ENCODE measurements at regions not wholly inside any gene's neighbourhood (a gene's known extent, or its start where the extent isn't known, plus 50 kb on each side); places are given as distances from the start of the nearest gene placed in this dataset.

GRCh38 chr13:44068737-44069136 is 189.0 kb downstream of the LACC1 start:
- no peaks in the 10 kb centered on the region for H4K20me1 ChIP-seq (ENCODE audit: control insufficient read depth, insufficient read depth, insufficient read length)
- no peak overlapping the region for H2BK12ac ChIP-seq (ENCODE audit: insufficient read length, low read depth, low read length)
- no peak overlapping the region for H3K4ac ChIP-seq (ENCODE audit: low read depth, low read length)
- no peak overlapping the region for H3K23ac ChIP-seq (ENCODE audit: insufficient read length, low read depth, low read length)
- no peak overlapping the region for H3K56ac ChIP-seq (ENCODE audit: insufficient read length, low read depth, low read length)
- no peak overlapping the region for H3K27ac ChIP-seq (ENCODE audit: insufficient read length, low read depth, low read length)
- Mint-ChIP-seq H3K9me3 (peaks cover 26 to 32% of the 10 kb centered on the region in 2 experiments), H3K36me3 (ENCODE audit: insufficient read depth in 1 of 3, low read depth in 3 of 3) (peaks cover 12 to 42% (median 16%) of the 10 kb centered on the region in 3 experiments), H3K27ac (no peak overlapping the region), H3K27me3 (ENCODE audit: low read depth) (peaks cover 3% of the 10 kb centered on the region), H3K4me1 (peaks cover 18 to 20% of the 10 kb centered on the region in 2 experiments), H3K4me3 (no peak overlapping the region)
- no peak overlapping the region for H3K4me2 ChIP-seq (ENCODE audit: insufficient read depth, insufficient read length, low read length)
- H2BK5ac ChIP-seq (ENCODE audit: insufficient read length, low read length), result no peak overlapping the region
- no peaks in the 10 kb centered on the region for H3K4me1 ChIP-seq (ENCODE audit: insufficient read depth, low read length)
- no peak overlapping the region for H4K8ac ChIP-seq (replicated peaks; ENCODE audit: insufficient read length, low read depth, low read length)
- DNase-seq, result no peak
- no peak overlapping the region for H4K91ac ChIP-seq (ENCODE audit: insufficient read length, low read depth, low read length)
- H3K18ac ChIP-seq (ENCODE audit: insufficient read length, low read depth, low read length), result no peak overlapping the region
- H3K79me2 ChIP-seq (ENCODE audit: insufficient read depth, low read length), result no peaks in the 10 kb centered on the region
- no peak overlapping the region for H3K9ac ChIP-seq (ENCODE audit: extremely low read depth, insufficient read length, low read length)
- H4K5ac ChIP-seq (ENCODE audit: insufficient read length, low read depth, low read length), result no peak overlapping the region
- H2BK15ac ChIP-seq (ENCODE audit: low read depth, low read length), result no peak overlapping the region
- H3K14ac ChIP-seq (ENCODE audit: insufficient read depth, low read length), result no peak overlapping the region
- H2AK5ac ChIP-seq (ENCODE audit: insufficient read length, low read length), result no peak overlapping the region
- H3K23me2 ChIP-seq (ENCODE audit: insufficient read length, low read depth, low read length, poor library complexity, severe bottlenecking), result no peaks in the 10 kb centered on the region
- no peak overlapping the region for H3T11ph ChIP-seq (ENCODE audit: low read length)
- no peaks in the 10 kb centered on the region for H3K9me3 ChIP-seq (ENCODE audit: control insufficient read depth, low read depth, low read length)
- H3K79me1 ChIP-seq (ENCODE audit: insufficient read depth, low read depth, low read length, poor library complexity, severe bottlenecking), result no peaks in the 10 kb centered on the region
- H2BK120ac ChIP-seq (ENCODE audit: low read depth, low read length, poor library complexity, severe bottlenecking), result no peak overlapping the region
- H2AFZ ChIP-seq (ENCODE audit: low read length), result no peak overlapping the region
- no peak overlapping the region for H2BK20ac ChIP-seq (ENCODE audit: low read depth, low read length, poor library complexity, severe bottlenecking)
- no peaks in the 10 kb centered on the region for H3K27me3 ChIP-seq (ENCODE audit: insufficient read depth, low read length)
- WGBS (ENCODE audit: extremely low coverage, insufficient read length, low lambda C conversion rate), result no CpG with 5 or more reads among the region's 4 CpGs
- no peak for TF ChIP-seq CTCF (conservative IDR thresholded peaks at IDR 0.05)

Data from H9 (cell line).